BLaER1 treated with 17β-estradiol and CSF1 and Interleukin-3, amounts not matched to agents 10 nM and 100 nM (cell line): ENCODE measurements at regions not wholly inside any gene's neighbourhood (a gene's known extent, or its start where the extent isn't known, plus 50 kb on each side); places are given as distances from the start of the nearest gene placed in this dataset.
"Not testable (repeated sequence)": the region's sequence is repeated elsewhere in the genome, so short reads cannot be mapped to it uniquely, and the experiment has no call there.

ENCODE experiments used
- H3K27ac ChIP-seq, 11 experiments: shearing (Covaris generic); formaldehyde crosslinking; 2 replicates each; pipeline ENCODE4 v1.8.1; 2022
- H3K27me3 ChIP-seq, 11 experiments: shearing (Covaris generic); formaldehyde crosslinking; 2 replicates each; pipeline ENCODE4 v1.8.1; 2022
- H3K36me3 ChIP-seq, 11 experiments: shearing (Covaris generic); formaldehyde crosslinking; 2 replicates each; pipeline ENCODE4 v1.8.1; 2022
- H3K4me1 ChIP-seq, 10 experiments: shearing (Covaris generic); formaldehyde crosslinking; 2 replicates each; pipeline ENCODE4 v1.8.1; 2022
- H3K4me2 ChIP-seq, 11 experiments: shearing (Covaris generic); formaldehyde crosslinking; 2 replicates each; pipeline ENCODE4 v1.8.1; 2022
- H3K4me3 ChIP-seq, 10 experiments: shearing (Covaris generic); formaldehyde crosslinking; 2 replicates each; pipeline ENCODE4 v1.8.1; 2022
- H3K9ac ChIP-seq, 11 experiments: shearing (Covaris generic); formaldehyde crosslinking; 2 replicates each; pipeline ENCODE4 v1.8.1; 2022
- H3K9me3 ChIP-seq, 11 experiments: shearing (Covaris generic); formaldehyde crosslinking; replicated peaks in 1 of 11; 2 replicates each; pipeline ENCODE4 v1.8.1; 2022
- H4K20me1 ChIP-seq, 11 experiments: shearing (Covaris generic); formaldehyde crosslinking; 2 replicates each; pipeline ENCODE4 v1.8.1; 2022
- Cebpa-rat ChIP-seq, 11 experiments: shearing (Covaris generic); IDR thresholded peaks; 2 replicates each; pipeline ENCODE4 v1.8.1; 2022

DNA sequence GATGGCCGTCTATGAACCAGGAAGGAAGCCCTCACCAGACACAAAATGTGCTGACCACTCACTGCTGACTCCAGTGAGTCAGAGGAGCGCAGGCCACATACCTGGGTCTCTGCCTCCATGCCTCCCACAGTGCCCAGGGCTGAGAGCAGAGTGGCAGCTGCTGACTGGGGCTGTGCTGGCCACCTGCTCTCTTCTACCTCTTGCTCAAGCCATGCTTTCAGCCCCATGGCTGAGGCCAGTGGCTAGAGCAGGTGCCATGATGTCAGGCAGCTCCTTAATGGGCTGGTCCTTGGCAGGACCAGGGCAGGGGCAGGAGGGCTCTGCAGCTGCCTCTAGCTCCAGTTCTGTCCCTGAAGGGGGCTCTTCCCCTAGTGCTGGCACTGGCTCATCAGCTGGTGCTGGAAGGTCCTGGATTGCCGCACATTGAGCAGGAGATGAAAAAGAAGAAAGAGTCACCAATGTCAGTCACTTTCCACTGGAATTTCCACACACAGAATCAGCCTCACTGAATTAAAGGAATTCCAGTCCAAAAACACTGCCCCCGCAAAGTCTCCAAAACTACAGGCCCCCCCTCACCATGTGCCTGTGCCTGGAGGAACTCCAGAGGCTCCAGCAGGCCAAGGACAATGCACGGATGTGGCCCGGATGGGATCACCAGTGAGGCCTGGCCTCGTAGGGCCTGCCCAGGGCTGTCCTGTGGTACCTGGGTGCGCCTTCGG lies 86.4 kb downstream of the GGTLC2 start:
- Histone ChIP-seq H3K4me2 (peak overlapping the region in 3 of 11 experiments; percentile 1 to 14 (median 4); a peak in 1 of 22 replicates), H3K4me1 (peaks cover 13 to 28% (median 22%) of the 10 kb centered on the region in 10 experiments), H3K4me3 (no peak overlapping the region), H3K9me3 (no peaks in the 10 kb centered on the region), H3K27ac (no peak overlapping the region), H3K36me3 (no peaks in the 10 kb centered on the region), H3K27me3 (no peaks in the 10 kb centered on the region), H3K9ac (no peak overlapping the region), H4K20me1 (no peaks in the 10 kb centered on the region)
- TF ChIP-seq Cebpa-rat (IDR thresholded peaks at IDR 0.05) = no peak

DNA sequence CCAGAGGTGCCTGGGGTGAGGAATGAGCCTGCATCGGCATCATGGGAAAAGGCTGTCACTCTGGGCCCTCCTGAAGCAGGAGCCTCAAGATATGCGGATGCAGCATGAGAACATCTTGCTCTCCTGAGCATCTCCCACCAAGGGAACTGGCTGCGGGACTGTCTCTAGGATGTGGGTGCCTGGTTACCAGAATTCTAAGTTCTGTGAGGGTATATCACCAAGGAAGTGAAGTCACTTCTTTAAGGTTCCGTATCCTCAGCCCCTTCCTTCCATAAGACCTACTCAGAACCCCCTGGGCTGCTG lies 86.9 kb downstream of the GGTLC2 start:
- no peak overlapping the region for H3K4me3 ChIP-seq
- no peak overlapping the region for H3K9ac ChIP-seq
- H3K27ac ChIP-seq = no peak overlapping the region
- no peaks in the 10 kb centered on the region for H3K27me3 ChIP-seq
- H3K36me3 ChIP-seq = no peaks in the 10 kb centered on the region
- H3K4me1 ChIP-seq = peaks cover 8 to 28% (median 23%) of the 10 kb centered on the region in 10 experiments; a peak in 18 of 20 replicates
- no peak for TF ChIP-seq Cebpa-rat (IDR thresholded peaks at IDR 0.05)
- H3K4me2 ChIP-seq = no peak overlapping the region
- no peaks in the 10 kb centered on the region for H4K20me1 ChIP-seq
- H3K9me3 ChIP-seq = no peaks in the 10 kb centered on the region

DNA sequence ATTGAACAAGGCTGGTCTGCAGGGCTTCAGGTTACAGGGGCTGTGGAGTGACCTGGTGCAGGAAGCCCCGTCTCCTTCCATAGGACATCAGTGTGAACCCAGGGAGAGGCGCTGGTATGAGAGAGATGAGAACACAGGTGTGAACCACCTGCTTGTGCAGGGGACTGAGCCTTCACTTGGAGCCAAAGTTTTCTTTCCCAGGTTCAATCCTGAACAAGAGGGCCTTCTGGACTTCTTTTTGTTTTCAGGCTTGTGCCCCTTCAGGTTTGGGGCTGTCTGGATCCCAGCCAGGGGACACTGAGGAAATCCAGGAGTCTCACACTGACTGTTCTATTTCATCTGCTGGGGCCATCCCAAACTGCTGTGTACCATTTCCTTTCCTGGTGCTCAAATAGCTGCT lies 88.6 kb downstream of the GGTLC2 start:
- peaks cover 7 to 27% (median 24%) of the 10 kb centered on the region in 10 experiments; a peak in 17 of 20 replicates for H3K4me1 ChIP-seq
- not testable (repeated sequence) for H3K4me2 ChIP-seq, H3K36me3 ChIP-seq, H3K9me3 ChIP-seq, H3K4me3 ChIP-seq, H4K20me1 ChIP-seq, H3K9ac ChIP-seq, H3K27me3 ChIP-seq, H3K27ac ChIP-seq

GRCh38 chr22:22733881-22734373 lies 89.5 kb downstream of the GGTLC2 start:
- Histone ChIP-seq H3K27ac (no peak overlapping the region), H3K36me3 (no peaks in the 10 kb centered on the region), H4K20me1 (no peaks in the 10 kb centered on the region), H3K27me3 (no peaks in the 10 kb centered on the region), H3K4me2 (0 out of 22 replicates have a peak overlapping the region, but pooled peaks of 2 of the 11 experiments have one; percentile 22 to 44), H3K4me1 (peaks cover 7 to 25% (median 22%) of the 10 kb centered on the region in 10 experiments; a peak in 17 of 20 replicates), H3K9ac (no peak overlapping the region), H3K9me3 (no peaks in the 10 kb centered on the region), H3K4me3 (no peak overlapping the region)
- TF ChIP-seq Cebpa-rat (IDR thresholded peaks at IDR 0.05) = no peak

- H3K9me3 ChIP-seq, H3K27ac ChIP-seq, H3K36me3 ChIP-seq, H4K20me1 ChIP-seq, H3K9ac ChIP-seq, H3K27me3 ChIP-seq, H3K4me3 ChIP-seq: not testable (repeated sequence)
- Histone ChIP-seq H3K4me2 (peak overlapping the region in 9 of 11 experiments; percentile 5 to 54 (median 34); a peak in 14 of 22 replicates), H3K4me1 (peaks cover 7 to 25% (median 22%) of the 10 kb centered on the region in 10 experiments; a peak in 17 of 20 replicates)
Measured at GRCh38 chr22:22734395-22735272, 90.2 kb downstream of the GGTLC2 start.

DNA sequence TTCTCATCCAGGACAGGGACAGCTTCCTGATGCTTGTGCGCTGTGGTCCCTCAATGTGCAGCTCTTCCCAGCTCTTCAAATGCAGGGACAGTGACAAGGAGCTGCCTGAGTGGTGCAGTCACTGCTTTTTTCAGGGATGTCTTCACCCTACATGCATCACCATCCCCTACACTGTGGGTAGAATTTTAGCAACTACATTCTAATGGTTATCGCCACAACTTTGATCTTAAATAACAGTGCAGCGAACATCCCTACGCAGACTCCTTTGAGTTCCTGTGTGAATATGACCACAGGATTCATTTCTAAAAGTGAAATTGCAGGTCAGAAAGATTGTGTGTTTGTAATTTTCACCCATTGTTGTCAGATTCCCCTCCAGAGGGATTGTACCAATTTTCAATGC lies 90.9 kb downstream of the GGTLC2 start:
- H3K27me3 ChIP-seq, H3K4me3 ChIP-seq, H3K27ac ChIP-seq, H3K36me3 ChIP-seq, H3K9me3 ChIP-seq, H3K9ac ChIP-seq, H4K20me1 ChIP-seq: not testable (repeated sequence)
- peak overlapping the region in 8 of 11 experiments; percentile 22 to 54 (median 43); a peak in 13 of 22 replicates for H3K4me2 ChIP-seq
- peaks cover 4 to 25% (median 22%) of the 10 kb centered on the region in 10 experiments; a peak in 17 of 20 replicates for H3K4me1 ChIP-seq

GRCh38 chr22:22735695-22736611 lies 91.5 kb downstream of the GGTLC2 start:
- no peaks in the 10 kb centered on the region for H3K9me3 ChIP-seq
- peak overlapping the region in 8 of 11 experiments; percentile 22 to 54 (median 43); a peak in 14 of 22 replicates for H3K4me2 ChIP-seq
- no peak overlapping the region for H3K9ac ChIP-seq
- no peak overlapping the region for H3K4me3 ChIP-seq
- H3K27ac ChIP-seq = no peak overlapping the region
- TF ChIP-seq Cebpa-rat (IDR thresholded peaks at IDR 0.05) = no peak
- H3K27me3 ChIP-seq = no peaks in the 10 kb centered on the region
- H3K4me1 ChIP-seq = peaks cover 0 to 25% (median 22%) of the 10 kb centered on the region in 10 experiments; a peak in 15 of 20 replicates
- no peaks in the 10 kb centered on the region for H4K20me1 ChIP-seq
- no peaks in the 10 kb centered on the region for H3K36me3 ChIP-seq

DNA sequence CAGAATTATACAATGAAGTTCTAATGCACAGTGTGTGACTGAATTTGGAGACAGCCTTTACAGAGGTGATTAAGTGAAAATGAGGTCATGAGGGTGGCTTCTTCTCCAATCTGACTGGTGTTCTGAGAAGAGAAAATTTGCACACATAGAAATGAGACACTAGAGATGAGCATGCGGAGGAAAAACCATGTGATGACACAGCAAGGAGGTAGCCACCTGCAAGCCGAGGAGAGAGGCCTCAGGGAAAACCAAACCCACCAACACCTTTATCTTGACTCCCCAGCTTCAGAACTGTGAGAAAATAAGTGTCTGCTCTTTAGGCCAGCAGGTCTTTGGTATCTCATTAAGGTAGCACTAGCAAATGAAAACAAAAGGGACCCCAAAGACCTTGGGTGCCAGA lies 93.2 kb downstream of the GGTLC2 start:
- Histone ChIP-seq H3K27ac (no peak overlapping the region), H3K4me3 (no peak overlapping the region), H3K4me1 (peaks cover 0 to 31% (median 26%) of the 10 kb centered on the region in 10 experiments; a peak in 15 of 20 replicates), H3K27me3 (no peaks in the 10 kb centered on the region), H3K4me2 (no peak overlapping the region), H3K9me3 (no peaks in the 10 kb centered on the region), H4K20me1 (no peaks in the 10 kb centered on the region), H3K36me3 (no peaks in the 10 kb centered on the region), H3K9ac (no peak overlapping the region)
- TF ChIP-seq Cebpa-rat (IDR thresholded peaks at IDR 0.05) = no peak
